Gastrocnemius medialis (tissue), 4 donors: ENCODE measurements at regions not wholly inside any gene's neighbourhood (a gene's known extent, or its start where the extent isn't known, plus 50 kb on each side); places are given as distances from the start of the nearest gene placed in this dataset.

ENCODE experiments used
- POLR2A ChIP-seq, 2 donors: fragments of 450-650 bp; IDR thresholded peaks; one replicate each; pipeline ENCODE4 v1.6.1; 2017; ENCODE audit warnings: antibody characterized with exemption in 2 of 2, mild to moderate bottlenecking in 2 of 2, moderate library complexity in 2 of 2
- TF ChIP-seq, protein P1 (sequence below), 5 experiments: fragments of 450-650 bp in 3 of 5; fragments of 200-600 bp in 2 of 5; sonication (generic) in 2 of 5; IDR thresholded peaks in 4 of 5; conservative IDR thresholded peaks in 1 of 5; 1 replicate in 4 of 5; 2 replicates in 1 of 5; pipeline ENCODE4 v1.5.1; 2016 to 2019; ENCODE audit warnings: antibody characterized with exemption in 5 of 5, mild to moderate bottlenecking in 3 of 5, moderate library complexity in 3 of 5

DNA sequence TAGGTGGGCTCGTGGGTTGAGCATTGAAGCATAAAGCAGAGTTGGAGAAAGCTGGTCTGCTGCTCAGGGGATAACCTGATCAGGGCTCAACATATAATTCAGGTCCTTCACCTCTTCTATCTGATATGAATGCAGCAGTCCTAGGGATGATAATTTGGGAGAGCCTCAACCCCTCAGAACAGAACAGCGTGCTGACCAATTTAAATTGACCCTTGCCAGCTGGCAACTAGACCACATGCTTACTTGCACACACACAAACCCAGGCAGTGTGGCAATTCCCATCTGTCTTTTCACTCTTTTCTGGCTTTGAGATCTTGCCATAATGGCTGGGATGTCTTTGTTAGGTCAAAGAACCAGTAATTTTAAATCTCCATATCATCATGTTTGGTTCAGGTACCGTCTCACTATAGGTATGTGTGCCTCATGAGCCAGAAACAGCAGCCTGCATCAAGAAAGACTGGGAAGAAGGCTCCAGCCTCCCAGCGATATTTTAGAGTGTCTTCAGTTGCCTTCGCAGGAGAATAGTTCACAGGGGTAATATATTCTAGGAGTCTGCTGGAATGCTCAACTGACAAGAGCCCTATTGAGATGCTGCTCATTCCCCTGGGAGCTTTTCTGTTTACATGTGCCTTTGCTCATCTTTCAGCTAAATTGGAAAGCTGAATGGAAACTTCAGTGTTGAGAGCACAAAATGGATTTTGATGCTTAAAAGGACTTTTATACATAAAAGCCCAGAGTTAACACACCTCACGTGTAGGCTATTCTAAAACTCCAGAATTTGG lies 497.6 kb downstream of the RASEF start:
- TF ChIP-seq, protein P1, sequence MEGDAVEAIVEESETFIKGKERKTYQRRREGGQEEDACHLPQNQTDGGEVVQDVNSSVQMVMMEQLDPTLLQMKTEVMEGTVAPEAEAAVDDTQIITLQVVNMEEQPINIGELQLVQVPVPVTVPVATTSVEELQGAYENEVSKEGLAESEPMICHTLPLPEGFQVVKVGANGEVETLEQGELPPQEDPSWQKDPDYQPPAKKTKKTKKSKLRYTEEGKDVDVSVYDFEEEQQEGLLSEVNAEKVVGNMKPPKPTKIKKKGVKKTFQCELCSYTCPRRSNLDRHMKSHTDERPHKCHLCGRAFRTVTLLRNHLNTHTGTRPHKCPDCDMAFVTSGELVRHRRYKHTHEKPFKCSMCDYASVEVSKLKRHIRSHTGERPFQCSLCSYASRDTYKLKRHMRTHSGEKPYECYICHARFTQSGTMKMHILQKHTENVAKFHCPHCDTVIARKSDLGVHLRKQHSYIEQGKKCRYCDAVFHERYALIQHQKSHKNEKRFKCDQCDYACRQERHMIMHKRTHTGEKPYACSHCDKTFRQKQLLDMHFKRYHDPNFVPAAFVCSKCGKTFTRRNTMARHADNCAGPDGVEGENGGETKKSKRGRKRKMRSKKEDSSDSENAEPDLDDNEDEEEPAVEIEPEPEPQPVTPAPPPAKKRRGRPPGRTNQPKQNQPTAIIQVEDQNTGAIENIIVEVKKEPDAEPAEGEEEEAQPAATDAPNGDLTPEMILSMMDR (IDR thresholded peaks at IDR 0.05 in 4 of 5, conservative IDR thresholded peaks at IDR 0.05 in 1 of 5), result no peak
- TF ChIP-seq POLR2A (IDR thresholded peaks at IDR 0.05), result no peak
